Epithelial cell of prostate (primary cell): ENCODE measurements at regions not wholly inside any gene's neighbourhood (a gene's known extent, or its start where the extent isn't known, plus 50 kb on each side); places are given as distances from the start of the nearest gene placed in this dataset.

Experiments used
- DNase-seq: peaks from one replicate; pipeline ENCODE4 v3.0.0-alpha.2; 2011; ENCODE audit warnings: low read depth, low spot score
- H3K27ac ChIP-seq: fragments of 450-650 bp; 2 replicates; pipeline ENCODE4 v1.5.1; 2017; ENCODE audit warnings: mild to moderate bottlenecking

DNA sequence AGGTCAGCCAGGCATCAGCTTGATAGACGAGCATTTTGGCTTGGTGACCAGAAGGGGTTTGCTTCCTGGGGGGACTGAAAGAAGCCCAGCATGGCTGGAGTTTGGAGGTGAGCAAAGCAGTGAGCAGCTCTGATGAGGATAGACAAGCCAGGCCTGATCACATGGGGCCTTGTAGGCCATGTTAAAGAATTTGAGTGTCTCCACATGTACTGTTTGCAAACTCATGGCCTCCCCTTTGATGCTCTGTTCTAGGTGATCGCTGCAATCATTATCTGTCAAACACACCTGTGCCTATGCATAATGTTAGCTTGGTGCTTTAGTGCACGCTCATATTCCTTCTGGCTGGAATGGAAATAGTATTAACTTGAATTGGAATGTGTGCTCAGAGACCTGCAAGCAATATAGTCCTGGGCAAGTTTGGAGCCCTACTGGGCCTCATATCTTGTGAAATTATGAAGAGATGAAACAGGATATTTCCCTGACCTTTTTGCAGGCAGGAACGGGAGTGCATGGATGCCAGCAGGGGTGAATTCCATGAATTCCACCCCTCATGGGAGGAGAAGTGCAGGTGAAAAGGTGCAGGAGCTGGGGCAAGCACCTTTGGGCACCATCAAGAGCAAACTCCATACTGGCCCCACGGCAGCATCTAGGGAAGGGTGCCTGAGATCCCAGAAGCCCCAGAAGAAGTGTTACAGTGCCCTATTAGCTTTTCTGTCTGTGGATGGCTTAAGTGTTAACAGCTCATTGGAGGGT, 480.5 kb downstream of the EPM2A start:
- DNase-seq = no peak
- no peak overlapping the region for H3K27ac ChIP-seq

GRCh38 chr6:145257704-145258103, 477.6 kb downstream of the EPM2A start:
- no peak for DNase-seq
- H3K27ac ChIP-seq = no peak overlapping the region

DNA sequence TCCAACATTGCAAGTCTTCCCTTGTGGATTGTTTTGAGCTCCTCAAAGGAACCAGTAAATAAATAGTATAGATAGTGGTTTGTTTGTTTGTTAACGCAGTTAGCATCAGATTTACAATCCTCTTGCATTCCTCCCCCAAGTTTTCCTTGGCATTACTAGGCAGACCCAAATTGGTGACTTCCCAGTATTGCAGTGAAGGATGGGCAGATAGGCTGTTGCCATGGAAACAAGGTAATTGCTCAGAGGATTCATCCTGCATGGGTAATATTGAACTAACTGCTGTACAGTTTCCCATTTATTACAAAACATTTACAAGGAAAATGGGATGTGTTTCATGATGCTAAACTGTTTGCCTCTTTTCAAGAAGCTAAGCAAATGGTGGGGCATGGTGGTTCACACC, 477.2 kb downstream of the EPM2A start:
- no peak overlapping the region for H3K27ac ChIP-seq
- no peak for DNase-seq

DNA sequence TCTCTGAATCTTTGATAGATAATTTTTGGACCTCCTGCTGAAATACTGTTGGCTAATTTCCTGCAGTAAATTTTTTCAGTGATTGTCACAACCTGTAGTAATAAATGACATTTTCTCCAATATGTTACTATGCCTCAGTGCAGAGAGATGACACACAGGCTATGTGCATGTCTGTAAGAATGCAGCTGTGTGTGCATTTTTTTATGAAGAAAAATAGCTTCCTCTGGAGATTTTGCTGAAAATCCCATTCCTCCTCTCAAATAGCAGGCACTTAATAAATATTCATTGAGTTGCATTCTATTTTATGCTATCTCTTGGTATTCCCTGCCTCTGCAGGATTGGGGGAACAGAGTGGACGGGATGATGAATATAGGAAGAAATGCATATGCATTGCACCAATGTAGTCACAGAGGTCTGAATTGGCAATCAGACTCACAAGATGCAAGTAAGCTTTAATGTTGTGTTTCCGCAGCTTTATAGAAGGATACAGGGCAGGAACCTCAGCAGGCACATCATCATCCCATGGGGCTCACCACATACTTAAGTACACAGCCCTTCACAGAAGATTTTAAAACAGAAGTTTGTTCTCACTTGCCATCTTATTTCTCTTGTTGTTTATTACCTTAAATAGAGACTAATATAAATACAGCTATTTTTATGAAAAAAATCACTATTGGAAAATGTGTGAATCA, 474.7 kb downstream of the EPM2A start:
- DNase-seq = no peak
- no peak overlapping the region for H3K27ac ChIP-seq

GRCh38 chr6:145261758-145262157, 473.6 kb downstream of the EPM2A start:
- no peak overlapping the region for H3K27ac ChIP-seq
- DNase-seq = no peak

- DNase-seq = no peak
- H3K27ac ChIP-seq = no peak overlapping the region
Measured at GRCh38 chr6:145262771-145263170, 472.5 kb downstream of the EPM2A start.

DNA sequence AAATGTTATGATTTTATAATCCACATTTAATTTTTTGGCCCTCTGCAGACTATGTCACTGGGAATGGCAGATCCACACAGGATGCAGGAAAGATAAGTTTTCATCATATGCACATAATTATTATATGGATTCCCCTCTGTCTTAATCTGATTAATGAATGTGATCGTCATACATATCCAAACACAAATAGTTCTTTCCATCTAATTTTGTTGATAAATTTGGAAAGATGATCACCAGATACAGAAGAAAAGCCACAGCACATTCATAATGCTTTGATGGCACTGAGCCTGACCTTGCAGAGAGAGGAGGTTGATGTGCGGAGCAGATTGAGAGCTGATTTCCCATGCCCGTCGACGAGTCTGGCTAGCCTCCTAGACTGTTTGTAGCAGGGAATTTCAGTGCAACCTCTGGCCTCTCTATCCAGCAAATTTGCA, 471.5 kb downstream of the EPM2A start:
- no peak overlapping the region for H3K27ac ChIP-seq
- no peak for DNase-seq

- H3K27ac ChIP-seq = no peak overlapping the region
- DNase-seq = no peak
Measured at GRCh38 chr6:145266432-145267075, 468.8 kb downstream of the EPM2A start.

DNA sequence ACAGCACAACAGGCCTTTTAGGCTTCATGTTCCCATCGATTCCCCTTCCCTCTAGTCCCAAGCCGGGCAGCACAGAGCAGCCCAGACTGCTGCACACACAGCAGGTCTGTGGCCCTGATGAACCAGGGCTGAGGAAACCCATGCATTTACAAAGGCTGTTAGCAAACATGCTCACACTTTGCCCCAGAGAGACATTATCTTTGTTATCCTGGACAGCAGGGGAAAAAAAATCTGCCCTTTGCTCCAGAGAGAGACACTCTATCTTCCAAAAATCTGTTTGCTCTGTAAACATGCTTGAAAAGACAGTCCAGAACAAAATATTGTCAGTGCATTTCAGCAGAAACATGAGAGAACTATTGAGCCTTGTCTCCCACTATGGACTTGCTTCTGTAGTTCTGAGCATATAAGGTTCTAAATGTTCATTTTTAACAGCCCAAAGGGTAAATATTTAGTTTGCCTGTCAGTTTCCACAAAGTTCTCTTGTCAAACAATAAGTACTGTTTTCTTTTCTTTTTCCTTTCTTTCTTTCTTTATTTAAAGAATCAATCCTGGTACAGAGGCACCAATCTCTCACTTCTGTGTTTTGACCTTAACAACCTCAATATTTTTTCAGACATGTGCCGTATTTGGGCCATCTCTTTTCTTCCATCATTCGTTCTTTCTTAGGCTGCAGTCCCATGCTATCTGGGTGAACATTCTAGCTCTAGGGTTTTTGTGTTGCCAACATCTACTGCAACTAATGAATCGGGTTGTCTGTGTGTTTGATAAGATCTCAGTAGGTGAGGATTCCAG, 468.0 kb downstream of the EPM2A start:
- no peak overlapping the region for H3K27ac ChIP-seq
- no peak for DNase-seq

- no peak for DNase-seq
- no peak overlapping the region for H3K27ac ChIP-seq
Measured at GRCh38 chr6:145270464-145270863, 464.9 kb downstream of the EPM2A start.

- H3K27ac ChIP-seq = no peak overlapping the region
- no peak for DNase-seq
Measured at GRCh38 chr6:145271040-145271439, 464.3 kb downstream of the EPM2A start.

- no peak overlapping the region for H3K27ac ChIP-seq
- no peak for DNase-seq
Measured at GRCh38 chr6:145271577-145271976, 463.7 kb downstream of the EPM2A start.

DNA sequence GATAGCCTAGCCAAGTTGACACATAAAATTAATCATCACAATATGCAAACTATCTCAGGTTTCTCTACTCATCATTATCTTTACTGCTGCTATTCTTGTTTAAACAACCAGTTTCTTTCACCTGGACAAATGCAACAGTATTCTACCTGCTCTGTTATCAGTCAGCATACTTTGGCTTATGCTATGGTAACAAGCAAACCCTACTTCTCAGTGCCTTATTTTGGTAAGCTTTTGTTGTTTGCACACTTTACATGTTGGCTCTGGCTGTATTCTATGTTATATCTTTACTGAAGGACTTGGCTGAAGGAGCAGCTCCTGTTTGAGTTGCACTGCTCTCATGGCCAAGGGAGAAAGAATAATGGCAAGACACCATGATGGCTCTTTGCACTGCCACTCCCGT, 463.1 kb downstream of the EPM2A start:
- no peak overlapping the region for H3K27ac ChIP-seq
- DNase-seq = no peak

DNA sequence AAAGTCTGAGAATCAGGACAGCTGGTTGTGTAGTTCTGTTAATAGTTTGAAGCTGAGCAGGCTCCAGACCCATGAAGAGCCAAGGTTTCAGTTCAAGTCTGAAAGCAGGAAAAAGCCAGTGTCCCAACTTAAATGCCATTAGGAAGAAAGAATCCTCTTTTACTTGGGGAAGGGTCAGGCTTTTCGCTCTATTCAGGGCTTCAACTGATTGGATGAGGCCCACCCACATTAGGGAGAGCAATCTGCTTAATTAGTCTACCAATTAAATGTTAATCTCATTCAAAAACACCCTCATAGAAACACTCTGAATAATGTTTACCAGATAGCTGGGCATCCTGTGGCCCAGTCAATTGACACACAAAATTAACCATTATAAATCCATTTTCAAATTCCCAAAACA, 462.2 kb downstream of the EPM2A start:
- no peak overlapping the region for H3K27ac ChIP-seq
- DNase-seq = no peak

- no peak overlapping the region for H3K27ac ChIP-seq
- DNase-seq = no peak
Measured at GRCh38 chr6:145274083-145274482, 461.2 kb downstream of the EPM2A start.

DNA sequence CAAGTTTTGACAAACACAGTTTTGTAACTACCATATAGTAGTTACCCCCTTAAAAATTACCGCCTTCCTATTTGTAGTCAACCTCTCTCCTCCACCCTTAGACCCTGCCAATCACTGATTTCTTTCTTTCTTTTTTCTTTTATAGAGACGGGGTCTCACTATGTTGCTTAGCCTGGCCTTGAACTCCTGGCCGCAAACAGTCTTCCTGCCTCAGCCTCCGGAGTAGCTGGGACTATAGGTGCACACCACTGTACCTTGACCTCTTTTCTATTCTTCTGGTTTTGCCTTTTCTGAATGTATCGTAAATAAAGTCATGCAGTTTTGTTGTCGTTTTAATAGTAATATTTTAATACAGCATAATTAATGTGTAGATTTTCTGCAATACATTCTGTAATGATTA, 460.3 kb downstream of the EPM2A start:
- H3K27ac ChIP-seq = no peak overlapping the region
- no peak for DNase-seq

DNA sequence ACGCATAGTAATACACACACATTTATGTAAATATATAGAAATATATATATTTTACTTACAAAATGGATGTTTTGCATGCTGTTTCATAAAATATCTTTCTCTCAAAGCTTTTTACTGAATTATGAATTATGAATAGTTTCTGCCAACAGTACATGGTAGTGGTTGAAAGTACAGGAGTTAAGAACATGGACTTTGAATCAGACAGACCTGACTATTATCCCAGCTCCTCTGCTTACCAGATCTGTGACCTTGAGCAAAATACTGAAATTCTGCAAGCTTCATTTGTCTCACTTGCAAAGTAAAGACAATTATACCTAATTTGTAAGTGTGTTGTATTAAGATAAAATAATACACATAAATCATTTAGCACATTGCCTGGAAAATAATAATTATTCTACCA, 459.5 kb downstream of the EPM2A start:
- no peak for DNase-seq
- no peak overlapping the region for H3K27ac ChIP-seq

DNA sequence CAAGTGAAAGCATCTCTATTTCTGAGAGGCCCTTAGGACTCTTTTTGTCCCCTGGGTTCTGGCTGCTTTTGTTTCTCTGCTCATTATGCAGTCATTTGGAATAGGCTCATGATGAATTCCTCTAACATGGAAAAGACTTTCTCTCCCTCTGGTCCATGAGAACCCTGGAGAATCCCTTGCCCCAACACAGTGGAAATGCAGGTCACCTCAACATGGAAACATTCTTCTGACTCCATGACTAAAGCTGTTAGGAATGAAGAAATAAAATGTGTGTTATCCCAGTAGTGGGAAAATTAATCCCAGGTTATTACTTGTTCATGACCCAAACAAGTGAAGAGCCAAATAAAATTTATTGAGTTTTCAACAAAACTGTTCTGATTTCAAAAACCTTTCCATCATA, 458.6 kb downstream of the EPM2A start:
- DNase-seq = no peak
- no peak overlapping the region for H3K27ac ChIP-seq

DNA sequence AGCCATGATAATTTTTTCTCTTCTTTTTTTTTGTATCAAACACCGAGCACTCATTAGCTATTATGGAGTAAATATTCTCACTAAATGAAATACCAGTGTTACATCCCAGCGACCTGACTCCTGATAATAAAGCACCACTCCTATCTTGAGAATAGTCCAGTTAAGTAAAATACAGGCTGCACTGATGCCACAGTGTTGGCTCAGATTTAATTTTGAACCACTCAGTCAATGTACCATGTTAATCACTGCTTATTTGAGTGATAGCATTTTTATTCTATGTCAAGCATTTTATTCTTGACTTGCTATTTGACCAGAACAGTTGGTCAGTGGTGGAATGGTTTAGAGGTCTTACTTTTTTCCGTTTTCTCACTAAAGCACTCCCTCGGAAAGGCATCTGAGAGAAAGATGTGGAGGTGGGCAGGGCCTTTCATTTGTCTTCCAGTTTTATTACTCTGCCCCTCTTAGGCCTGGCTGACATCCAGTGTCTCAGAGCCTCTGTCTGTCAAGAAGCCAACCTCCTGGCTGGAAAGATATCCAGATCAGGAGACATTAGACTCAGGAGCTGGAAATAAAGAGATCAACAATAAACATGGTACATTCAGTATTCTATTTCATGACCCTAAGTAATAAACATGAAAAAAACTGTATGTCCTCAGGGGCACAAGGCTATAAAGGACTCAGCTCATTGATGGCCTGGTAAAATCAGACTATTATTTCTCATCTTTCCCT, 457.8 kb downstream of the EPM2A start:
- DNase-seq = no peak
- no peak overlapping the region for H3K27ac ChIP-seq

GRCh38 chr6:145278163-145278807, 457.0 kb downstream of the EPM2A start:
- no peak for DNase-seq
- H3K27ac ChIP-seq = no peak overlapping the region
